GM12878 (cell line): ENCODE measurements at regions not wholly inside any gene's neighbourhood (a gene's known extent, or its start where the extent isn't known, plus 50 kb on each side); places are given as distances from the start of the nearest gene placed in this dataset.

Experiments
- ATAC-seq: fragments of 200-7000 bp; cut with Tn5 transposase; 3 replicates; pipeline ENCODE4 v1.9.1; 2020; ENCODE audit warnings: mild to moderate bottlenecking, moderate library complexity
- BruUV-seq: library from RNA; stranded (reverse); fragments of 400-500 nt; replicated peaks from 2 replicates; lab custom pipeline; 2021; lab: Mats Ljungman, UMichigan
- CTCF ChIA-PET: fragments of 300-600 bp; sonication (Branson Sonifier 250); formaldehyde crosslinking; extraction: SDS; loops from one replicate; lab custom pipeline; 2021; ENCODE audit warnings: inconsistent platforms; lab: Yijun Ruan, JAX
- POLR2A ChIA-PET: fragments of 350-600 bp; formaldehyde crosslinking; extraction: SDS; loops from one replicate; lab custom pipeline; 2021; ENCODE audit warnings: inconsistent platforms; lab: Charles Lee
- RAD21 ChIA-PET: fragments of 300-600 bp; sonication (Branson Sonifier 250); formaldehyde crosslinking; loops from one replicate; lab custom pipeline; 2023; ENCODE audit warnings: antibody characterized with exemption; ENCODE audit not compliant: unreplicated experiment; lab: Charles Lee
- SMC1A ChIA-PET: fragments of 300-600 bp; sonication (Branson Sonifier 250); formaldehyde crosslinking; loops from one replicate; lab custom pipeline; 2023; ENCODE audit not compliant: unreplicated experiment, uncharacterized antibody; lab: Charles Lee
- DNase-seq: peaks from one replicate; pipeline ENCODE4 v3.0.0-alpha.2; 2011; ENCODE audit warnings: low read depth, low spot score
- FAIRE-seq: peaks from 3 replicates; lab custom pipeline; 2011; peaks lifted over from hg19 to GRCh38; lab: Jason Lieb, UNC
- H2AFZ ChIP-seq: 2 replicates; pipeline ENCODE4 v1.6.0; 2011; ENCODE audit warnings: low read depth, low read length, control low read depth; ENCODE audit not compliant: control insufficient read depth
- H3K27ac ChIP-seq: 2 replicates; pipeline ENCODE4 v1.5.1; 2011; ENCODE audit warnings: control low read depth; ENCODE audit not compliant: control insufficient read depth, insufficient read depth
- H3K27me3 ChIP-seq, 2 experiments: replicated peaks in 1 of 2; 2 replicates each; pipeline versions ENCODE4 v1.6.0 to v1.6.1; 2011; ENCODE audit warnings: low read length in 1 of 2; ENCODE audit not compliant: control insufficient read depth in 2 of 2, insufficient read depth in 2 of 2
- H3K36me3 ChIP-seq, 2 experiments: 2 replicates each; pipeline ENCODE4 v1.5.1; 2011; ENCODE audit warnings: low read length in 1 of 2; ENCODE audit not compliant: control insufficient read depth in 2 of 2, insufficient read depth in 2 of 2
- H3K4me1 ChIP-seq: 2 replicates; pipeline ENCODE4 v1.6.1; 2011; ENCODE audit warnings: mild to moderate bottlenecking, low read length, moderate library complexity, mixed read lengths; ENCODE audit not compliant: control insufficient read depth, insufficient read depth
- H3K4me2 ChIP-seq: 2 replicates; pipeline ENCODE4 v1.6.0; 2011; ENCODE audit warnings: control low read depth; ENCODE audit not compliant: control insufficient read depth, insufficient read depth
- H3K4me3 ChIP-seq: fragments of 200-600 bp; sonication (generic); 2 replicates; pipeline ENCODE4 v1.5.1; 2016
- H3K79me2 ChIP-seq: 2 replicates; pipeline ENCODE4 v1.6.0; 2011; ENCODE audit warnings: low read length; ENCODE audit not compliant: control insufficient read depth, insufficient read depth
- H3K9ac ChIP-seq: 2 replicates; pipeline ENCODE4 v1.8.0; 2011; ENCODE audit warnings: low read length, control low read depth, mixed read lengths; ENCODE audit not compliant: control insufficient read depth, insufficient read depth
- H3K9me3 ChIP-seq: replicated peaks from 3 replicates; pipeline ENCODE4 v1.5.1; 2011; ENCODE audit warnings: mild to moderate bottlenecking, low read length; ENCODE audit not compliant: control insufficient read depth, insufficient read depth
- H4K20me1 ChIP-seq: 2 replicates; pipeline ENCODE4 v1.6.0; 2011; ENCODE audit not compliant: control insufficient read depth, insufficient read depth
- BACH1 ChIP-seq: fragments of 450-650 bp; IDR thresholded peaks from 2 replicates; pipeline ENCODE4 v1.6.1; 2017; ENCODE audit warnings: mild to moderate bottlenecking, borderline replicate concordance
- BHLHE40 ChIP-seq, 2 experiments: fragments of 450-650 bp in 1 of 2; IDR thresholded peaks; 2 replicates each; pipeline ENCODE4 v1.6.1; 2011 to 2017; ENCODE audit warnings: low read depth in 2 of 2, borderline replicate concordance in 1 of 2, improper control_type of control experiment in 1 of 2, low read length in 1 of 2, mild to moderate bottlenecking in 1 of 2
- CHD1 ChIP-seq: IDR thresholded peaks from 2 replicates; pipeline ENCODE4 v1.6.1; 2012; ENCODE audit warnings: low read depth, low read length, improper control_type of control experiment
- EED ChIP-seq: sonication (generic); IDR thresholded peaks from 2 replicates; pipeline ENCODE4 v1.6.1; 2016; ENCODE audit warnings: antibody characterized with exemption, low read depth
- FOS ChIP-seq: IDR thresholded peaks from 3 replicates; pipeline ENCODE4 v1.6.1; 2011; ENCODE audit warnings: borderline replicate concordance; ENCODE audit not compliant: insufficient read length; ENCODE audit errors: extremely low read depth
- GABPA ChIP-seq: IDR thresholded peaks from 2 replicates; pipeline ENCODE4 v1.6.1; 2014; ENCODE audit warnings: antibody characterized with exemption, low read depth, mild to moderate bottlenecking, inconsistent platforms
- HSF1 ChIP-seq: fragments of 150-350 bp; IDR thresholded peaks from 2 replicates; pipeline ENCODE4 v1.6.1; 2014; ENCODE audit warnings: mild to moderate bottlenecking, low read depth, low read length
- JUND ChIP-seq: IDR thresholded peaks from 2 replicates; pipeline ENCODE4 v1.6.1; 2012; ENCODE audit warnings: low read depth, mild to moderate bottlenecking, low read length, improper control_type of control experiment, moderate library complexity
- LARP7 ChIP-seq: fragments of 450-650 bp; IDR thresholded peaks from 2 replicates; pipeline ENCODE4 v1.6.1; 2017; ENCODE audit warnings: mild to moderate bottlenecking
- SUZ12 ChIP-seq: fragments of 200-600 bp; sonication (generic); IDR thresholded peaks from one replicate; pipeline ENCODE4 v1.6.1; 2018; ENCODE audit warnings: antibody characterized with exemption, mild to moderate bottlenecking; ENCODE audit not compliant: unreplicated experiment
- YY1 ChIP-seq: IDR thresholded peaks from 2 replicates; pipeline ENCODE4 v1.6.1; 2011; ENCODE audit warnings: low read depth, mild to moderate bottlenecking, low read length
- ZBED1 ChIP-seq: IDR thresholded peaks from 2 replicates; pipeline ENCODE4 v1.6.1; 2016; ENCODE audit warnings: borderline replicate concordance
- WGBS: methylation state at CpG from one replicate; pipeline ENCODE4 v1.1.6; 2016; ENCODE audit warnings: low lambda C conversion rate; ENCODE audit not compliant: insufficient replicate concordance, insufficient coverage; ENCODE audit errors: missing lambda C conversion rate; 5-methylcytosine and 5-hydroxymethylcytosine counted together
- in situ Hi-C: fragments of 300-500 bp; cut with MboI; formaldehyde crosslinking; loops from 9 replicates; pipeline ENCODE4 v1.14.3; 2018; ENCODE audit warnings: mixed read lengths
- intact Hi-C: fragments of 100-400 bp; cut with micrococcal nuclease; formaldehyde crosslinking; loops from one replicate; pipeline ENCODE4 v1.14.2; 2022; ENCODE audit not compliant: unreplicated experiment

- intact Hi-C loops (no loop called here), in situ Hi-C loops (no loop called here)
- no peak for DNase-seq
- Histone ChIP-seq H3K4me3 (no peak overlapping the region), H3K79me2 (no peaks in the 10 kb centered on the region), H4K20me1 (no peaks in the 10 kb centered on the region), H3K9me3 (no peaks in the 10 kb centered on the region), H3K27me3 (no peaks in the 10 kb centered on the region; a peak in 1 of 4 replicates), H2AFZ (no peak overlapping the region), H3K36me3 (no peaks in the 10 kb centered on the region), H3K4me1 (no peaks in the 10 kb centered on the region), H3K9ac (no peak overlapping the region), H3K4me2 (no peak overlapping the region), H3K27ac (no peak overlapping the region)
- ChIA-PET RAD21 (no interaction called here), SMC1A (no interaction called here), CTCF (no interaction called here), POLR2A (no interaction called here)
- BruUV-seq, result no TSS peak
- WGBS, result 16% methylated on average over 9 of the region's 9 CpGs
- no peak for TF ChIP-seq SUZ12
- no peak for TF ChIP-seq LARP7
- TF ChIP-seq BHLHE40 (IDR thresholded peaks at IDR 0.05; ENCODE audit: borderline replicate concordance in 1 of 2, low read depth in 2 of 2, low read length in 1 of 2), result no peak
- no peak for TF ChIP-seq JUND
- TF ChIP-seq YY1, result no peak
- no peak for TF ChIP-seq BACH1
- no peak for TF ChIP-seq GABPA
- TF ChIP-seq FOS, result no peak
- TF ChIP-seq CHD1, result no peak
- TF ChIP-seq ZBED1, result no peak
- no peak for TF ChIP-seq HSF1
- TF ChIP-seq EED, result no peak
- no peak for FAIRE-seq
- ATAC-seq, result no peak
These were observed 205.0 kb upstream of the TAS2R1 start for GRCh38 chr5:9834871-9835770.
